ENCODE measurements at regions not wholly inside any gene's neighbourhood (a gene's known extent, or its start where the extent isn't known, plus 50 kb on each side); places are given as distances from the start of the nearest gene placed in this dataset.

DNA sequence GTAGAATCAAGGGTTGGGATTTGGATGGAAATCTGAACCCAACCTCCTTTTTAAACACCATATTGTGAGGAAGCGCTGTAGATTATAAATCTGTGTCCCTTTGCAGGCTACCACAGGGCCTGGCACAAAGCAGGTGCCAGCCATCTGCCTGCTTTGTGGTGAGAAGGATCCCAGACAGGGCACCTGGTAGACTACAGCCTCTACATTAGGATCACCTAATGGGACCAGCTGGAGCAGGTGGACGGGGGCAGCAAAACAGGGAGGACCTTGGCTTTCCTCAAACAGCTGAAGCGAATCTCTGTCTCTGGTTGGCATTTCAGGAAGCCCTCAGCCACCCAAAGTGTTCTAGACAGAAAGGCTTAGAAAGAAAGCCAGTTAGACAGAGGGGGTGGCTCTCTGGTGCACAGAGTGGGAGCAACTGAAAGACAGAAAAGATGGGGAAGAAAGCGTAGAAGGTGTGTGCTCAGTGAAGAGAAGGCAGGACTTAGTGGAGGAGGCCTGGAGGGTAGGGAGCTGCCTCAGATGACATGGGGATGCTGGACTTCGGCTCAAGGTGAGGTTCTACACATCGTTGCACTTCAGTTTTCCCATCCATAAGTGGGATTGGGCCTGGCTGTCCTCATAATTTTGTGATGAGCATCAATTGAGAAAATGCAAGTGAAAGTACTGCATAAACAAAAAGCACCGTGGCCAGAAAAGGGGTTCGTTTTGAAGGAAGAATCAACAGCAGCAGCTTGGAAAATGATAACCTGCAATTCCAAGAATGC is 350.8 kb downstream of the CYRIA start:
- H3K27ac ChIP-seq (ENCODE audit: low read depth, low read length, poor library complexity, severe bottlenecking) = no peak overlapping the region
- no peaks in the 10 kb centered on the region for H3F3A ChIP-seq (ENCODE audit: insufficient read depth, low read length)
- TF ChIP-seq EZH2 (IDR thresholded peaks at IDR 0.05; ENCODE audit: borderline replicate concordance, low read length) = no peak
- TF ChIP-seq, protein P1, sequence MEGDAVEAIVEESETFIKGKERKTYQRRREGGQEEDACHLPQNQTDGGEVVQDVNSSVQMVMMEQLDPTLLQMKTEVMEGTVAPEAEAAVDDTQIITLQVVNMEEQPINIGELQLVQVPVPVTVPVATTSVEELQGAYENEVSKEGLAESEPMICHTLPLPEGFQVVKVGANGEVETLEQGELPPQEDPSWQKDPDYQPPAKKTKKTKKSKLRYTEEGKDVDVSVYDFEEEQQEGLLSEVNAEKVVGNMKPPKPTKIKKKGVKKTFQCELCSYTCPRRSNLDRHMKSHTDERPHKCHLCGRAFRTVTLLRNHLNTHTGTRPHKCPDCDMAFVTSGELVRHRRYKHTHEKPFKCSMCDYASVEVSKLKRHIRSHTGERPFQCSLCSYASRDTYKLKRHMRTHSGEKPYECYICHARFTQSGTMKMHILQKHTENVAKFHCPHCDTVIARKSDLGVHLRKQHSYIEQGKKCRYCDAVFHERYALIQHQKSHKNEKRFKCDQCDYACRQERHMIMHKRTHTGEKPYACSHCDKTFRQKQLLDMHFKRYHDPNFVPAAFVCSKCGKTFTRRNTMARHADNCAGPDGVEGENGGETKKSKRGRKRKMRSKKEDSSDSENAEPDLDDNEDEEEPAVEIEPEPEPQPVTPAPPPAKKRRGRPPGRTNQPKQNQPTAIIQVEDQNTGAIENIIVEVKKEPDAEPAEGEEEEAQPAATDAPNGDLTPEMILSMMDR (IDR thresholded peaks at IDR 0.05; ENCODE audit: low read length) = no peak

DNA sequence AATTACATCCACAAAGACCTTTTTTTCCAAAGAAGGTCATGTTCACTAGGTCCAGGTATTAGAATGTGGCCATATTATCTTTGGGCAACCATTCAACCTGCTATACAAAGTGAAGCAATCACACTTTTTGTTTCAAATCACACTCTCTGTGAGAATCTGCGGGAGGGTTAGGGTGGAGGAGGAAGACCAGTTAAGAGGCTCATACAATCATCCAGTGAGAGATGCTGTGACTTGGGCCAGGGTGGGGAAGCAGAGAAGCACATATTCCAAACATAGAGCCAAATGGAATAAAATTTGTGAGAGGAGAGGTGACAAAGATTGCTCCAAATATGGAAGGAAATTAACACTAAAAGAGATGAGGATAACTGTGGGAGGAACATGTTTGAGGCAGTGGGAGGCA is 351.6 kb downstream of the CYRIA start:
- Histone ChIP-seq H3K9ac (ENCODE audit: low read length) (no peak overlapping the region), H3K4me1 (ENCODE audit: insufficient read depth, low read length, severe bottlenecking) (no peaks in the 10 kb centered on the region), H3K9me3 (ENCODE audit: low read length) (no peaks in the 10 kb centered on the region), H3K4me2 (ENCODE audit: low read length) (no peak overlapping the region), H3K79me2 (ENCODE audit: insufficient read depth, low read length) (no peaks in the 10 kb centered on the region), H2AFZ (ENCODE audit: low read length) (no peak overlapping the region), H3K9me2 (ENCODE audit: low read depth, low read length) (no peaks in the 10 kb centered on the region), H3K27me3 (ENCODE audit: insufficient read depth, low read length) (no peaks in the 10 kb centered on the region), H3F3A (ENCODE audit: insufficient read depth, low read length) (no peaks in the 10 kb centered on the region), H4K20me1 (ENCODE audit: insufficient read depth, low read length) (no peaks in the 10 kb centered on the region), H3K27ac (ENCODE audit: low read depth, low read length, poor library complexity, severe bottlenecking) (no peak overlapping the region), H3K36me3 (ENCODE audit: insufficient read depth, low read length) (no peaks in the 10 kb centered on the region), H3K4me3 (ENCODE audit: low read depth, low read length, poor library complexity, severe bottlenecking) (no peak overlapping the region)
- TF ChIP-seq EZH2 (IDR thresholded peaks at IDR 0.05; ENCODE audit: borderline replicate concordance, low read length) = no peak
- TF ChIP-seq, protein P1 (IDR thresholded peaks at IDR 0.05; ENCODE audit: low read length) = no peak

More for the DNA sequence above, 350.8 kb downstream of the CYRIA start:
- Histone ChIP-seq H3K9me3 (ENCODE audit: low read length) (no peaks in the 10 kb centered on the region), H4K20me1 (ENCODE audit: insufficient read depth, low read length) (no peaks in the 10 kb centered on the region), H3K27me3 (ENCODE audit: insufficient read depth, low read length) (no peaks in the 10 kb centered on the region), H2AFZ (ENCODE audit: low read length) (no peak overlapping the region), H3K9ac (ENCODE audit: low read length) (no peak overlapping the region), H3K4me3 (ENCODE audit: low read depth, low read length, poor library complexity, severe bottlenecking) (no peak overlapping the region), H3K9me2 (ENCODE audit: low read depth, low read length) (no peaks in the 10 kb centered on the region), H3K4me1 (ENCODE audit: insufficient read depth, low read length, severe bottlenecking) (no peaks in the 10 kb centered on the region), H3K36me3 (ENCODE audit: insufficient read depth, low read length) (no peaks in the 10 kb centered on the region), H3K4me2 (ENCODE audit: low read length) (no peak overlapping the region), H3K79me2 (ENCODE audit: insufficient read depth, low read length) (no peaks in the 10 kb centered on the region)

DNA sequence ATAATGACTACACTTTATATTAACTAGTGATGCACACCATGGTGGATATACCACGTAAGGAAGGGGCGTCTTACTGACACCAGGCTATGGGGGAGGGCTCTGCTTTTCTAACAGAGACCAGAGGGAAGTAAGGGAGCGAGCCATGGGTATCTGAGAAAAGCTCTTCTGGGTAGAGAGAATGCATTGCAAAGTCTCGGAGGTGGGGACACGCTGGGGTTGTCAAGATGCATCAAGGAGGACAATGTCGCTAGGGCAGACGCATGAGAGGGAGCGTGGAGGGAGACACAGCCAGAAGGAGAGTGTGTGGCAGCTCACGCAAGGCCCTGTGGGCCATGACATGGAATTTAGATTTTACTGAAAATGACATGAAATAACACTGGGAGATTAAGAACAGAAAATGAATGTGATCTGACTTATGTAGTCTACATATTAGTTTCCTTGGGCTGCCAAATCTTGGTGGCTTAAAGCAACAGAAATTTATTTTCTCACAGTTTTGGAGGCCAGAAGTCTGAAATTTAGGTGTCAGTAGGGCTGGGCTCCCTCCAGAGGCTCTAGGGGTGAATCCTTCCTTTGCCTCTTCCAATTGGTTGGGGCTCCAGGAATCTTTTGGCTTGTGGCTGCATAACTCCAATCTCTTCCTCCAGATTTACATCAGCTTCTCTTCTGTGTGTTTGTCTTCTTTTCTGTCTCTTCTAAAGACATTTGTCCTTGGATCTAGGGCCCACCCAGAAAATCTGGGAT is 352.2 kb downstream of the CYRIA start:
- Histone ChIP-seq H4K20me1 (ENCODE audit: insufficient read depth, low read length) (no peaks in the 10 kb centered on the region), H3K79me2 (ENCODE audit: insufficient read depth, low read length) (no peaks in the 10 kb centered on the region), H2AFZ (ENCODE audit: low read length) (no peak overlapping the region), H3K9me3 (ENCODE audit: low read length) (no peaks in the 10 kb centered on the region), H3K27ac (ENCODE audit: low read depth, low read length, poor library complexity, severe bottlenecking) (no peak overlapping the region), H3F3A (ENCODE audit: insufficient read depth, low read length) (no peaks in the 10 kb centered on the region), H3K4me2 (ENCODE audit: low read length) (no peak overlapping the region), H3K27me3 (ENCODE audit: insufficient read depth, low read length) (no peaks in the 10 kb centered on the region), H3K36me3 (ENCODE audit: insufficient read depth, low read length) (no peaks in the 10 kb centered on the region), H3K9me2 (ENCODE audit: low read depth, low read length) (no peaks in the 10 kb centered on the region), H3K9ac (ENCODE audit: low read length) (no peak overlapping the region), H3K4me3 (ENCODE audit: low read depth, low read length, poor library complexity, severe bottlenecking) (no peak overlapping the region), H3K4me1 (ENCODE audit: insufficient read depth, low read length, severe bottlenecking) (no peaks in the 10 kb centered on the region)
- TF ChIP-seq EZH2 (IDR thresholded peaks at IDR 0.05; ENCODE audit: borderline replicate concordance, low read length) = no peak
- TF ChIP-seq, protein P1 (IDR thresholded peaks at IDR 0.05; ENCODE audit: low read length) = no peak
